H9 (cell line): ENCODE measurements at regions not wholly inside any gene's neighbourhood (a gene's known extent, or its start where the extent isn't known, plus 50 kb on each side); places are given as distances from the start of the nearest gene placed in this dataset.

Experiments
- DNase-seq: peaks from one replicate; pipeline ENCODE4 v3.0.0-alpha.2; 2017
- H2AFZ ChIP-seq: one replicate; pipeline ENCODE4 v1.6.1; 2013; ENCODE audit warnings: mild to moderate bottlenecking, low read length, control low read depth, moderate library complexity
- H2AK5ac ChIP-seq: 2 replicates; pipeline ENCODE4 v1.6.1; 2013; ENCODE audit warnings: low read length, control low read depth, mixed read lengths; ENCODE audit not compliant: insufficient read length
- H2BK120ac ChIP-seq: one replicate; pipeline ENCODE4 v1.6.1; 2013; ENCODE audit warnings: low read depth, mild to moderate bottlenecking, low read length, control low read depth, inconsistent platforms; ENCODE audit not compliant: poor library complexity, severe bottlenecking
- H2BK12ac ChIP-seq: 2 replicates; pipeline ENCODE4 v1.6.1; 2013; ENCODE audit warnings: low read length, control low read depth, mixed read lengths, low read depth; ENCODE audit not compliant: insufficient read length
- H2BK15ac ChIP-seq: 2 replicates; pipeline ENCODE4 v1.6.1; 2013; ENCODE audit warnings: low read depth, low read length, control low read depth
- H2BK20ac ChIP-seq: one replicate; pipeline ENCODE4 v1.6.1; 2013; ENCODE audit warnings: low read depth, mild to moderate bottlenecking, low read length, control low read depth, inconsistent platforms; ENCODE audit not compliant: poor library complexity, severe bottlenecking
- H2BK5ac ChIP-seq: 2 replicates; pipeline ENCODE4 v1.6.1; 2013; ENCODE audit warnings: low read length, control low read depth, mixed read lengths; ENCODE audit not compliant: insufficient read length
- H3K14ac ChIP-seq: 2 replicates; pipeline ENCODE4 v1.6.1; 2013; ENCODE audit warnings: low read length, control low read depth; ENCODE audit not compliant: insufficient read depth
- H3K18ac ChIP-seq: 2 replicates; pipeline ENCODE4 v1.6.1; 2013; ENCODE audit warnings: low read depth, mild to moderate bottlenecking, mixed read lengths, low read length, control low read depth; ENCODE audit not compliant: insufficient read length
- H3K23ac ChIP-seq: 2 replicates; pipeline ENCODE4 v1.6.1; 2013; ENCODE audit warnings: low read length, control low read depth, mixed read lengths, low read depth; ENCODE audit not compliant: insufficient read length
- H3K23me2 ChIP-seq: 2 replicates; pipeline ENCODE4 v1.6.1; 2013; ENCODE audit warnings: low read depth, mild to moderate bottlenecking, mixed read lengths, low read length, control low read depth; ENCODE audit not compliant: insufficient read length, poor library complexity, severe bottlenecking
- H3K27ac ChIP-seq: 2 replicates; pipeline ENCODE4 v1.5.1; 2013; ENCODE audit warnings: low read length, control low read depth, mixed read lengths, low read depth; ENCODE audit not compliant: insufficient read length
- H3K27me3 ChIP-seq: 2 replicates; pipeline ENCODE4 v1.6.1; 2013; ENCODE audit warnings: low read length, control low read depth, inconsistent platforms; ENCODE audit not compliant: insufficient read depth
- H3K4ac ChIP-seq: 2 replicates; pipeline ENCODE4 v1.6.1; 2013; ENCODE audit warnings: low read depth, mild to moderate bottlenecking, control low read depth, inconsistent platforms, low read length, moderate library complexity
- H3K4me1 ChIP-seq: 2 replicates; pipeline ENCODE4 v1.6.1; 2013; ENCODE audit warnings: low read length, control low read depth, inconsistent platforms; ENCODE audit not compliant: insufficient read depth
- H3K4me2 ChIP-seq: 2 replicates; pipeline ENCODE4 v1.6.1; 2013; ENCODE audit warnings: low read length, control low read depth, mixed read lengths; ENCODE audit not compliant: insufficient read length, insufficient read depth
- H3K56ac ChIP-seq: 2 replicates; pipeline ENCODE4 v1.6.1; 2013; ENCODE audit warnings: low read depth, mild to moderate bottlenecking, mixed read lengths, low read length, control low read depth; ENCODE audit not compliant: insufficient read length
- H3K79me1 ChIP-seq: 2 replicates; pipeline ENCODE4 v1.6.1; 2013; ENCODE audit warnings: low read depth, mild to moderate bottlenecking, moderate library complexity, low read length, control low read depth, inconsistent platforms; ENCODE audit not compliant: insufficient read depth, poor library complexity, severe bottlenecking
- H3K79me2 ChIP-seq: 2 replicates; pipeline ENCODE4 v1.6.1; 2013; ENCODE audit warnings: low read length, control low read depth, inconsistent platforms; ENCODE audit not compliant: insufficient read depth
- H3K9ac ChIP-seq: 2 replicates; pipeline ENCODE4 v1.6.1; 2013; ENCODE audit warnings: low read length, control low read depth, mixed read lengths; ENCODE audit not compliant: insufficient read length; ENCODE audit errors: extremely low read depth
- H3K9me3 ChIP-seq: one replicate; pipeline ENCODE4 v1.6.1; 2013; ENCODE audit warnings: low read depth, low read length, inconsistent platforms; ENCODE audit not compliant: control insufficient read depth
- H3T11ph ChIP-seq: one replicate; pipeline ENCODE4 v1.6.1; 2013; ENCODE audit warnings: mild to moderate bottlenecking, low read length, control low read depth, inconsistent platforms
- H4K20me1 ChIP-seq: one replicate; pipeline ENCODE4 v1.6.1; 2013; ENCODE audit not compliant: control insufficient read depth, insufficient read length, insufficient read depth
- H4K5ac ChIP-seq: 2 replicates; pipeline ENCODE4 v1.6.1; 2013; ENCODE audit warnings: low read depth, mild to moderate bottlenecking, mixed read lengths, low read length, control low read depth; ENCODE audit not compliant: insufficient read length
- H4K8ac ChIP-seq: replicated peaks from 2 replicates; pipeline ENCODE4 v1.6.1; 2013; ENCODE audit warnings: low read length, control low read depth, mixed read lengths, low read depth; ENCODE audit not compliant: insufficient read length
- H4K91ac ChIP-seq: 2 replicates; pipeline ENCODE4 v1.6.1; 2013; ENCODE audit warnings: low read depth, mild to moderate bottlenecking, moderate library complexity, mixed read lengths, low read length, control low read depth; ENCODE audit not compliant: insufficient read length
- H3K27ac Mint-ChIP-seq, 3 experiments: 2 replicates in 2 of 3; 3 replicates in 1 of 3; pipeline ENCODE4 v1.8.0; 2020 to 2021; ENCODE audit warnings: mixed read lengths in 3 of 3, mild to moderate bottlenecking in 1 of 3, moderate library complexity in 1 of 3
- H3K27me3 Mint-ChIP-seq: 2 replicates; pipeline ENCODE4 v1.8.0; 2021; ENCODE audit warnings: low read depth, mild to moderate bottlenecking, moderate library complexity, mixed read lengths
- H3K36me3 Mint-ChIP-seq, 3 experiments: 2 replicates in 2 of 3; 3 replicates in 1 of 3; pipeline ENCODE4 v1.8.0; 2020 to 2021; ENCODE audit warnings: low read depth in 3 of 3, mixed read lengths in 3 of 3; ENCODE audit not compliant: insufficient read depth in 1 of 3
- H3K4me1 Mint-ChIP-seq, 2 experiments: 2 replicates each; pipeline ENCODE4 v1.8.0; 2020; ENCODE audit warnings: mixed read lengths in 2 of 2
- H3K4me3 Mint-ChIP-seq, 2 experiments: 2 replicates in 1 of 2; 3 replicates in 1 of 2; pipeline ENCODE4 v1.8.0; 2020 to 2021; ENCODE audit warnings: mild to moderate bottlenecking in 2 of 2, mixed read lengths in 2 of 2, moderate library complexity in 1 of 2
- H3K9me3 Mint-ChIP-seq, 2 experiments: 2 replicates in 1 of 2; 3 replicates in 1 of 2; pipeline ENCODE4 v1.8.0; 2020; ENCODE audit warnings: mild to moderate bottlenecking in 2 of 2, mixed read lengths in 2 of 2, moderate library complexity in 1 of 2
- CTCF ChIP-seq: fragments of 200-600 bp; sonication (generic); conservative IDR thresholded peaks from 3 replicates; pipeline ENCODE4 v1.8.0; 2021; ENCODE audit warnings: antibody characterized with exemption, mild to moderate bottlenecking
- WGBS: extraction: QIAGEN DNeasy Blood & Tissue Kit; methylation state at CpG from one replicate; pipeline ENCODE4 v1.1.7; 2013; ENCODE audit warnings: missing lambda C conversion rate, low lambda C conversion rate, mixed read lengths; ENCODE audit not compliant: insufficient read length; ENCODE audit errors: extremely low coverage; 5-methylcytosine and 5-hydroxymethylcytosine counted together

DNA sequence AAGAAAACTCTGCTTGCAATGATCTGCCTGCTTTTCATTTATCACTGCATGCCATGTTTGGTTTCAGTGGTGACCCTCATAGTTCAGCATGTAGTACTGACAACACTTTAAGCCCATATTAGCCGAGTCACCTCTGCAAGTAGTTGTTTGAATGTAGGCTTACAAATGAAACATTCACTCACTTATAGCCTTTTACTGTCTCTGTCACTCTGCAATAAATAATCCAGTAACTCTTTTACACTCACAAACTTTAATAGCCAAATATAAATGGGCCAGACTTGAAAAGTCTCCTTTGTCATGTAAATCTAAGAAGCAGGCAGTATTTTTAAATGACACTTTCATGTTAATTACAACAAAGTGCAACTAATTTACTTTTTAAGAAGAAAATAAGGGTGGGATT, 1460.0 kb upstream of the ADGRB3 start:
- Histone ChIP-seq H2BK5ac (no peak overlapping the region), H3K9me3 (no peaks in the 10 kb centered on the region), H2AFZ (no peak overlapping the region), H3K79me1 (no peaks in the 10 kb centered on the region), H2BK120ac (no peak overlapping the region), H3K23me2 (no peaks in the 10 kb centered on the region), H3K4me1 (no peaks in the 10 kb centered on the region), H3K4me2 (no peak overlapping the region), H3T11ph (no peak overlapping the region), H3K23ac (no peak overlapping the region), H3K18ac (no peak overlapping the region), H2BK15ac (no peak overlapping the region), H3K9ac (no peak overlapping the region), H3K27me3 (no peaks in the 10 kb centered on the region), H3K56ac (no peak overlapping the region), H4K8ac (no peak overlapping the region), H4K91ac (no peak overlapping the region), H3K14ac (no peak overlapping the region), H4K20me1 (no peaks in the 10 kb centered on the region), H2BK20ac (no peak overlapping the region), H2BK12ac (no peak overlapping the region), H2AK5ac (no peak overlapping the region), H4K5ac (no peak overlapping the region), H3K27ac (no peak overlapping the region), H3K4ac (no peak overlapping the region), H3K79me2 (no peaks in the 10 kb centered on the region)
- Mint-ChIP-seq H3K27me3 (no peaks in the 10 kb centered on the region), H3K9me3 (no peaks in the 10 kb centered on the region), H3K4me3 (no peak overlapping the region), H3K4me1 (peaks cover 3 to 4% of the 10 kb centered on the region in 2 experiments), H3K27ac (no peak overlapping the region), H3K36me3 (no peaks in the 10 kb centered on the region)
- no peak for TF ChIP-seq CTCF
- DNase-seq = no peak
- no CpG with 5 or more reads among the region's 1 CpG for WGBS
